GM12892 (cell line): ENCODE measurements at regions not wholly inside any gene's neighbourhood (a gene's known extent, or its start where the extent isn't known, plus 50 kb on each side); places are given as distances from the start of the nearest gene placed in this dataset.

ENCODE experiments used
- POLR2A ChIP-seq: IDR thresholded peaks from 2 replicates; pipeline ENCODE4 v1.6.1; 2011; ENCODE audit warnings: low read depth, low read length, control low read depth
- TAF1 ChIP-seq: IDR thresholded peaks from 2 replicates; pipeline ENCODE4 v1.6.1; 2011; ENCODE audit warnings: low read depth, mild to moderate bottlenecking, control low read depth, low read length, borderline replicate concordance

- no peak for TF ChIP-seq POLR2A
- TF ChIP-seq TAF1: no peak
Observed at GRCh38 chr10:42476101-42476500, 162.3 kb downstream of the ZNF33B start.
